HG02763 (cell line): ENCODE measurements at regions not wholly inside any gene's neighbourhood (a gene's known extent, or its start where the extent isn't known, plus 50 kb on each side); places are given as distances from the start of the nearest gene placed in this dataset.

Experiments
- ATAC-seq: cut with Tn5 transposase; IDR thresholded peaks from one replicate; pipeline ENCODE4 v1.9.1; 2021; ENCODE audit warnings: mild to moderate bottlenecking, moderate library complexity; ENCODE audit not compliant: unreplicated experiment

GRCh38 chr4:146998157-146998556 is 52.5 kb upstream of the TTC29 start:
- ATAC-seq = no peak

DNA sequence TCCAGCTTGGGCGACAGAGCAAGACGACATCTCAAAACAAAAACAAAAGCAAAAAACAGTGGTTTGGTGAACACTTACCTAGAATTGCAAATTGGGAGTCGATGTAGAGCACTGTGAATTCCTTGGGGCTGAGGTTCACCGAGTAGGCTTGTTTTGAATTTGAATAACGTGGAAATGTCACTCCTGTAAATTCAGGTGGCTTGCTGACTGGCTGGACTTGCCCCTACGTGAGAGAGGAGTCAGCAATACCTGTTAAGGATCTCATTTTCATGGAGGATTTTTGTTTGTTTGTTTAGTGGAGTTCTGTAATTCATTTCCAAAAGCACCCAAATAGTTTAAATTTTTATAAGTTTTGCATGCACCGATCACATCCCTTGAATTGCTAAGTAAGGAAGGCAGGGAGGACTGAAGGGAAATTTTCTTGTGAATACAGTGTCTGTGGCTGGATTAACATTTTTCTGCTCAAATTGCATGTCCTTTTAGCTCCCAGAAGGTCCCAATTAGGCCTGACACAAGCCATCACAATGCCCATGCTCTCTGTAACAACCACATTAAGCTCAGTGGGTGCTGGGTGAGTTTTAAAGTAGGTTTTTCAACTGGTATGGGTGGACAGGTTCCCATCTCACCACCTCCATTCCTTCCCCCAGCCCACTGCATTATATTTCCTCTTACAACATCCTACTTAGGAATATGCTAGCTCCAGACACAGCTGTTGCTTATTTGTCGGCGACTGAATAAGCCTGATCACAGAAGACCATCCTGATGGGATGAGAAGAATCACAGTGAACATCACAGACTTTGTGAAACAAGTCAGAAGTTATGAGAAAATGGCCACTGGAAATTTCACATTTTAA is 58.5 kb upstream of the TTC29 start:
- no peak for ATAC-seq

DNA sequence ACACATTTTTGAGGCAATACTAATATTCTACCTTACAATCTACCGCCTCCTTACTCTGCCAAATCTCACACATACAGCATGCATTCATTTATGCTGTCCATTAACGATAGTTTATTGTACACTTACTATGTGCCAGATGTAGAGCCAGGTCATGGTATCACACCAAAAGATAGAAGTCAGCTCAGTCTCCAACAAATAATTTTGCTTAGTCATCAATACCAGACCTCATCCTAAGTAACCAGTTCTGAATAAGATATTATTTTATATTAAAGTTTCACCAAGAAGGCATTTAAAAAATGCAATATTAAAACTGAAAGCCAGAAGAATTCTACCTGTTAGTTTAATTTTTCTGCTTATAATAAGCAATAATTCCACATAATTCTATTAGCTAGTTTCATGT is 60.6 kb upstream of the TTC29 start:
- no peak for ATAC-seq

DNA sequence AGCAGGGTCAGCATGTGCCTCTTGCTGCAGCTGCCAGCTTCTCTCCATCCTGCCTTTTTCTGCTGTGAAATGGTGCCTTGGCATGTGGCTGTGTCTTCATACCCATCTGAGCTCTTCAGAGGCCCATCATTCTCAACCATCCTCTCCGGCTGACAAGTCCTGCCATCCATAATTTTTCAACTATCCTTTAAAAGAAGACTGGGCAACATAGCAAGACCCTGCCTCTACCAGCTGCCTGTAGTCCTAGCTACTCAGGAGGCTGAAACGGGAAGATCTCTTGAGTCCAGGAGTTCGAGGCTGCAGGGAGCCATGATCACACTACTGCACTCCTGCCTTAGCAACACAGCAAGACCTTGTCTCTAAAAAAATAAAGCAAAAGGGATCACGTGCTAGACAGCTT is 64.2 kb upstream of the TTC29 start:
- ATAC-seq = no peak

DNA sequence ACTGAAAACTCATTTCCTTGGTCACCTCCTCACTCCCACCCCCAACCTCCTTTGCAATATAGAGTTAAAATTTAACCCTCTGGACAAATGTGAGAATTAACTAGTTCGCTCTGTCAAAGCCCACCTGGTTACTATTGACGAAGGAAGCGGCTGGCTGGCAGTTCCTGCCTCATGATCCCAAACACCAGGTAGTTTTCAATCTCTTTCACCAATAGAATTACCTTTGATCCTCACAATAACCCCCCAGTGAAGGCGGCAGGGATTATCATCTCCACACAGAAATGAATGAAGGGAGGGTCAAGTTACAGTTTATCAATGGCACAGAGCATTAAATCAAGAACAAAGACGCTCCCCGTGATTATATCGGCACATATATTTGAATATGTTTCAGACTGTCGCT is 65.7 kb upstream of the TTC29 start:
- no peak for ATAC-seq

- no peak for ATAC-seq
Observed at GRCh38 chr4:147012059-147012707, 66.5 kb upstream of the TTC29 start.

- no peak for ATAC-seq
Observed at GRCh38 chr4:147014946-147015345, 69.3 kb upstream of the TTC29 start.

GRCh38 chr4:147015491-147015890 is 69.8 kb upstream of the TTC29 start:
- no peak for ATAC-seq

DNA sequence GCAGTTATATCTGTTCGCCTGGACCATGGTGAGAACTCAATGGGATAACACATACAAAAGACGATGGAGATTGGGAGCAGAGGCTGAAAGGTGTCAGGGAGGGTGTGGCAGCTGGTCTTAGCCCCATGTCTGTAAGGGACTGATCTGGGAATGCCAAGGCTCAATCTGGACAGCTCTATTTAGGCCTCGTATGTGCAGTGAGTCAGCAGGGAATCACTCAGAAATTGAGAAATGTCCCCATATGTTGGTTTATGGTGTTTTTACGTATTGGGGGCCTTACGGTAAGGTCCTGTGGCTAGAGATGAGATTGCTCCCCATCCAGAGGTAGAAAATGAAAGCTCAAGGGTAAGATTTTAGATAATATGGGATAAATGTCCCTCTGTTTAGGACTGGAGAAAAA is 71.4 kb upstream of the TTC29 start:
- no peak for ATAC-seq

DNA sequence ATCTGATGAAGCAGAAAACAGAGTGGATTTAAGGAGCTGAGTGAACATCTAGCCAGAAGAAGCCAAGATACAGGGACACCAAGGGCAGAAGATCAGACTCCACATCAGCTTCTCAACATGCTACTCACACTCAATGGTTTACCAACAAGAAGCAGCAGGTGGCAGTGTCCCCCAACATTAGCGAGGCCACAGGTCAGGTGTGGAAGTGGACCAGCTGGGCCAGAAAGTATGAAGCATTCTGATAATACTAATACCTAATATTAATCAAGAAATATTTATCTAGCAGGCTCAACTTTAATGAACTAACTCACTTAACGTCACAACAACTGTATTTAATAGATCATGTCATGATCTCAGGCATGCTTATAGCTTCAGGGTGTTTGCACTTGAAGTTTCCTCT is 73.4 kb upstream of the TTC29 start:
- ATAC-seq = no peak

DNA sequence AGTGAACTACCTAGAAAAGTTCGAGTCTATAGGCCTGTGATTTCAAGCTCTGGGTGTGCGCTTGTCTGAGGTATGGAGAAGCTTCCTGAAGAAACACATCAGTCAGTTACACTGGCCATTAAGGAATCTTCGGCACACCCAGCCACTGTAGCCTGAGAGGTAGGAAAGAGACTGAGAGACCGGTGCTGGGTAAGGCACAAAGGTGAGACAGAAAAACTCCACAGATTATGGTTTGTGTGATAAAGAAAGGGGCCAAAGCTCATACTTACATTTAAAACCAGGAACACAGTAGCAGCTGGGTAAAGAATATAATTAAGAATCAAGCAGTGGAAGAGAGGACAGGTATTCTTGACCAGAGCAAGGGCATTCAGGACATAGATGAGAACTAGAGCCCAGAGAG is 74.8 kb upstream of the TTC29 start:
- ATAC-seq = no peak

DNA sequence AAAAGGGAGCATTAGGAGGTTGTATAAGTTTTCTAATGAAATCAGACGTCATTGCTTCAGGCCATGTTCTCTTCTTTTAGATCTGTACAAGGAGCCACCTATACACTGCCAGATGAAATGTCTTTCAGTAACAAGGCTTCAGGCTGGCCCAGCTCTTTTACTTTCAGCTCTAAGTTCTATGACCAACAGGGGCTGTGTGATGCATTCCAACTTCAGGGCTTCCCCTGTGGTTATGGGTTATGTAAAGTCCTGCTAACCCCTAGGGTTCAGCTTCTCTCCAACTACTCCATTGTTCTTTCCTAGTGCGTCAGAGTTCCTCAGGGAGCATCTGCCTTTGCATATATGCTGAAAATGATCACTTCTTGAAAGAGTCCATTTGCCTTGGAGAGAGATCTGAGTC is 79.4 kb upstream of the TTC29 start:
- no peak for ATAC-seq

- ATAC-seq = no peak
Observed at GRCh38 chr4:147029296-147029695, 83.6 kb upstream of the TTC29 start.

DNA sequence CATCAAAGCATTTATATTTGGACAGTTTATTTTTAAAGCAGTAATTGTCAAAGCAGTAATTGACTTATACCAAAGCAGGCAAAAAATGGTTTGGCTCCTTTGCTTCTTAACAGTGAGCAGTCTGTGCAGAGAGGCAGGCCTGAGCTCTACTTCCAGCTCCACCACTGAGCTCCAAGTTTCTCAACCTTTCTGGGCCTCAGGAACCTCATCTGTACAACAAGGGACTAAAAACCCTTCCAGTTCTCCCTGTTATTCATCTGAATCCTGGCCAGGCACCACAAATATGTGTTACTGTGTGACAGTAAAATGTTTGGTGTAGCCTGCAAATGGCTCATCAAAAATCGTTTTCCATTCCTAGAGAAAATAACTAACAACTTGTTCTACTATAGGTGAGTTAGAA is 88.7 kb upstream of the TTC29 start:
- ATAC-seq = no peak

DNA sequence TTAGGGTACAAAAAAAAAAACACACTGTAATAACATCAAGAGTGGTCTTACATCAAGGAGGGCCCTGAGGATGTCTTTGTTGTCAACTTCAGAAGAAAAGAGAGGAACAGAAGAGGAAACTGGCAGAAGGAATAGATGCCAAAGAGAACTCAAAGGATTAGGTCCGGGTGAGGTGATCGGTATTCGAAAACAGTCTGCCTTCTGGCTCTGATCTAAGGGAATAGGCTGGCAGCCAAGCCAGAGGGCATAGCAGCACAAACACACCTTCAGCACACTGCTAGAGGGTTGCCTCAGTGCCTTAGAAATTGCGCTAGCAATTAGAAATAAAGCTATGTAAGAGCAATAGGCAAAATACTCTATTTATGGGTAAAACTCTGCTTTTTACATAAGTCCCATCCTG is 91.4 kb upstream of the TTC29 start:
- ATAC-seq = no peak

DNA sequence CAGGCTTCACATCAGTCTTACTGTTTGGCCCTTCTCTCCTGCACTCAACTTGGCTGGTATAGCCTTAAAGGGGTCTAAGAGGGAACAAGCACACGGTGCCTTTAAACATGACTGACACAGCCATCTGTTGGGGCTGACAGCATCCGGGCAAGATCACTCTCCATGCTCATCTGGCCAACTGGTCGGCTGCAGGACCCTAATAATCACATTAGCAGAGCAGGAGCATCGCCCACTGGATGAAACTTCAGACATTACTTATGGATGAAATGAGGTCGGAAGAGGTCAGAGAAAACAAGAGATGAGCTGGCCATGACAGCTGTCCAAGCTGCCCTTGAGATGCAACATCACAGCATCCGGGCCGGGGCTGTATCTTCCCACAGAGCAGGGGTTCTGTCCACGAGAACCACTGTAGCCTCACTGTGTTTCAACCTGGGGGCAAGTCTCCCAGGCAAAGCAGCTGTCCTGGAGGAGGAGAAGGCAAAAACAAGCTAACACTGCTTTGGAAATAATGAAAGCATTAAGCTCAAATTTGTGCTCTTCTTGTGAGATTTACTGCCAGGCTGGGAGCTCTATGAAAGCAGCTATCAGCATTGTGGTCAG is 94.4 kb upstream of the TTC29 start:
- ATAC-seq = no peak

DNA sequence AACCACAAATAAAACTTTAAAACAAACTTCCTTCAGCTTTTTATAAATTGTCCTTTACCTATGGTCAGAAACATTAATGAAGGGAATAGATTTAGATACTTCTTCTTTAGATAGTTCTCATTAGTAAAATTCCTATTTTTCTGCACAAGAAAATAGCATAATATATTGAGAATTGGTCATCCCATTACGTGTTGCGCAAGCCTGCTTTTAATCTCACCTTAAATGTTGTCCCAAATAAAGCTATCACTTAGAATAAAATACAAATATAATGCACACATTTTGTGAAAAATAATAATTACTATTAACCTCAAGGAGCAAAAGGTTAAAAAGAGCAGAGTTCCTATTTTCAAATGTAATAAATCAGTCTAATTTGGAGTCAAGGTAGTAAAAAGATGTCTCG is 95.2 kb upstream of the TTC29 start:
- no peak for ATAC-seq

GRCh38 chr4:147041376-147041775 is 95.7 kb upstream of the TTC29 start:
- no peak for ATAC-seq

GRCh38 chr4:147042046-147042445 is 96.4 kb upstream of the TTC29 start:
- ATAC-seq = no peak

GRCh38 chr4:147044241-147044640 is 98.6 kb upstream of the TTC29 start:
- ATAC-seq = no peak

GRCh38 chr4:147049946-147050345 is 104.3 kb upstream of the TTC29 start:
- ATAC-seq = no peak

- no peak for ATAC-seq
Observed at GRCh38 chr4:147050356-147050765, 104.7 kb upstream of the TTC29 start.
